HG02763 (cell line): ENCODE measurements at regions not wholly inside any gene's neighbourhood (a gene's known extent, or its start where the extent isn't known, plus 50 kb on each side); places are given as distances from the start of the nearest gene placed in this dataset.
"Not testable (repeated sequence)": the region's sequence is repeated elsewhere in the genome, so short reads cannot be mapped to it uniquely, and the experiment has no call there.

Experiments
- ATAC-seq: cut with Tn5 transposase; IDR thresholded peaks from one replicate; pipeline ENCODE4 v1.9.1; 2021; ENCODE audit warnings: mild to moderate bottlenecking, moderate library complexity; ENCODE audit not compliant: unreplicated experiment

DNA sequence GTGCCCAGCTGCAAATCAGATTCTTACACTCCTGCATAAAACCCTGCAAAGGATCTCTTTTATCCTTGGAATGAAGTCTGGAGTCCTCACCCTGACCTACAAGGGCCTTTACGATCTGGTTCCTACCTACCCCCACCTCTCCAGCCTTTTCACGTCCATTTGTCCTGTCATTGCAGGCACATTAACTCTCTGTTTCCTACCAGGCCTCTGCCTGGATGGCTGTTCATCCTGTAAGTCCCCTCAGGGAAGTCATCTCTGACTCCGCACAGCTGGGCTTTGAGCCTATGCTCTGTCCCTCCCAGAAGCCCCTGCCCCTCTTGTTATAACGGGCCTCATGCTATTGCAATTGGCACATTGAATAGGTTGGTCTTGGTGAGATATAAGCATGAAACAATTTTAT lies 96.8 kb upstream of the USP24 start:
- ATAC-seq, result no peak

DNA sequence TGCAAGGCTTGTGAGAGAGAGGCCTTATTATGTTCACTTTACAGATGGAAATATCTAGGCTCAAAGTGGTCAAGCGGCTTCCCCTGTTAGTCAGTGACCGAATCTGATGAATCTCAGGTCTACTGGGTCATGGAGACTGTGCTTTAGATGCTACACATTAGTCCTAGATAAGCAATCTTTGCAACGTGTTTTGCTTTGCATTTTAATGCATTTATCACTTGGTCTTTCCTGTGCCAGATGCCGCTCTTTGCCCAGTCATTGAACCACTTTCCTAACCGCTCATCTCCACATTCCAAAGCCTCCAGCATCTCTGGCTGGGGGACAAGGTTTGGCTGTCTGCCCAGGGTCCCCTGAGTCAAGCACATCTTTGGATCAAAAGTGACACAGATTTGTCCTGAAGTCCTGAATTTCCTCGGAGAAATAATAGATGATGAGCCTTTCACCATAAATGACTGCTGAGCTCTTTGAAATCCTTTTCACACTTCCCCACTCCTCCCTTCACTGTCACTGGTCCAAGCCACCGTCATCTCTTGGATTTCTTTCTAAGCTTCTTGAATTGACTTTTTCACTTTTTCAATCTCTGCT lies 96.0 kb upstream of the USP24 start:
- no peak for ATAC-seq

DNA sequence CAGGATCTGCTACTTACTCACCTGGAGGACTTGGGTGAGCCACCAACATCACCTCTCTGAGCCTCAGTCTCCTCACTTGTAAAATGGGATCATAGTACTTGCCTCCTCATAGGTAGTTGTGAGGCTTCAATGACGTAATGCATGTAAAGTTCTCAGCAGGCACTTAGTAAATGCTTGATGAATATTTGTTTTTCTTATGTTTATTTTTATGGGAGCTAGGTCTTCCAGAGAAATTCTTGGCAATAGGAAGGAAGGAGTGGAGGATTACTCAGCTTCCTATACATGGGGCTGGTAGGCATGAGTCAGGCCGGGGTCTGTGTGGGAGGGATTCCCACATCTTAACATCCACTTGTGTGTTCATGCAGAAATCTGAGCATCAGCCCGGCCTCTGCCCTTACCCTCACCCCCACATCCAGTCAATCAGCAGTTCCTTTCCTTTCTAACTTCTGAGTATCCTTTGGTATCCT lies 95.4 kb upstream of the USP24 start:
- ATAC-seq, result no peak

DNA sequence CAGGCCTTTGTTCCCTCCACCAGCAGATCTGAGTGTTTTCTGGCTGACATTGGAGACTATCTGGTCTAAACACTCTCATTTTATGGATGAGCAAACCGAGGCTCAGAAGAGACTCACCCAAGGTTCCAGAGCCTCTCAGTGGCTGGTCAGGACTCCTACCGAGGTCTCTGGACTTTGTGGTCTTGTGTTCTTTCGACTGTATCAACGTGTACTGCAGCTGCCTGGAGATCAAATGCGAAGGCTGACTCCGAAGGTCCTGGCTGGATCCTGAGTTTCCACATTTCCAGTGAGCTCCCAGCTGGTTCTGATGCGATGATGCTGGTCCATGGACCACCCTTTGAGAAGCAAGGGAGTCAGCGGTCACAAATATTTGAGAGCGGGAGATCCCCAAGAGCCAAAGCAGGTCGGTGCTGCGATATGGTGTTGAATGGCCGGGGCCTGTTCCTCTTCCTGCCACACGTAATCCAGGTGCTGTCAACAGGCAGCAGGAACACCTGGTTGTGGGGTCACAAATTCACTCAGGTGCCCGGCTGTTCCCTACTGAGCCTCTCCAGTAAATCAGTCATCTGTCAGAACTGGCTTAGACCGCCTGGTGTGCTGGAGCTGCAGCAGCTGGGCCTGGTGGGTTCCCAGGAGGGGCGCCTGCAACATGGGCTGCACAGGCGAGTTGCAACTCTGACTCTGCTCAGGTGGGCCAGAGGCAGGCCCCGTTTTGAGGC lies 94.8 kb upstream of the USP24 start:
- no peak for ATAC-seq

DNA sequence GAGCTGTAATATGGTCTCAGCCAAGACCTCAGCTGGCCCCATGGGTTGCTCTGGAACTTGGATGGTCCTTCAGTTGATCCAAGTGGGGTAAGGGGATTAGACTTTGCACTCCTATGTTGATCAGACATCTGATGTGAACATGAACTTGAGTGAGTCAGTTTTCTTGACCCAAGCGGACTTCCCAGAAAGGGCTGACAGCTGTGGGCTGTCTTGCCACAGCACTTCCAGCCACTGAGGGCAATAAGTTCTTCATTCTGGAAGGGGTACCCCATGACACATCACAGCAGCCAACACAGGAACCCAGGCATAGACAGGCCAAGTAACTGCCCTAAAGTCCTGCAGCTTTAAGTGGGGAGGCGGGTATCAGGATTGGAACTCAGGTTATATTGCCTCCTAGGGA lies 93.9 kb upstream of the USP24 start:
- ATAC-seq, result no peak

DNA sequence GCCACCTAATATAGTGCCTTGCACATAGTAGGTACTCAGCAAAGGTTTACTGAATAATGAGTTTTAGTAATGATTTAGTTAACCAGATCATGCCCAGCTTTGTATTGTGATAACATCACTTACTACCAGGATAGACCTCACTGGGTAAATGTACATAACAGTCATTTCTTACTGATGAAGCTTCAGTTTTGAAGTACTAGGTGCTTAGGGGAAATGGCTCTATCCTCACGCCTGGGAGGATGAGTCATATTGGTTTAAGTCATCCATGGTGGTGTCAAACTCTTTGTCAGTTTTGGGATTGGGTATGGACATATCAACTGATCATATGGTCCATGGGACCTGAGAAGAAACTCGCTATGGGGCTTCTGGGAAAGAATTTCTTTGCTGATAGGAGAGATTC lies 90.6 kb upstream of the USP24 start:
- no peak for ATAC-seq

DNA sequence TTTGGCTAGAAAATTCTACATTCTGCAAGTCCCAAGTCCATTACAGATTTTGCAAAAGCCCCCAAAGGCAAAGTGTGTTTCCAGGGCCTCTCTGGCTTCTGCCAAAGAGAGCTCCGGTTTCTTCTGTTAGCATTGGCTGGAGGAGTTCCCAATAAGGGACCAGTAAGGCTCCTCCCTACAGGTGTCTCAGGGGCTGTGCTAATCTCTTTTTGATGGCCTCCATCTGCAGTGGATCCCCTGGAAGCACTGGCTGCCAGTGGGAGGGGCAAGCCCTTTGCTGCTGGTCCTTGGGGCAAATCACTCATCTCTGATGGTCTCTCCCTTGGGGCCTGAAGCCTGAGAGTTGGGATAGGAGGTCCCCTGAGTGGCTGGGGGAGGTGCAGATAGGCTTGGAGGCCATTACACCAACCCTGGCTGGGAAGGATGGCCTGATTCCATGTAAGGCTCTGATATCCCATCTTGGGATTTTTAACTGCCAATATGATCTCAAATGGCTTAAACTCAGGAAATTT lies 89.1 kb upstream of the USP24 start:
- ATAC-seq, result no peak

DNA sequence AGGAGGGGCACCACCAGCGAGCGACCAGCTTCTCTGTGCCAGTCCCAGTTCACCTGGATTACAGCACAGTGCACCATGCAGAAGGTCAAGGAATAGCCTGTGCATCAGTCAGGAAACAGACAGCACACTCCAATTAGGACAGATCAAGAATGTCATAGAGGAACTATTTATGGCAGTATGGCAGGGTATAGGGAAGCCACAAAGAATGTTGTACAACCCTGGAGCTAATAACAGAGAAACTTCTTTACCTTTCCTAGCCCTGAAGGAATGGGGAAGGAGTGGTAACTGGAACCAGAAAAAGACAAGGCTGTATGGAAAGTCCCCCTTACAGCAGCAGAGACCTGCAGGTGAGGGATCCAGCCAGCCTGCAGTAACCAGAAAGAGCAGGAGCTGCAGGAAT lies 87.8 kb upstream of the USP24 start:
- ATAC-seq, result no peak

DNA sequence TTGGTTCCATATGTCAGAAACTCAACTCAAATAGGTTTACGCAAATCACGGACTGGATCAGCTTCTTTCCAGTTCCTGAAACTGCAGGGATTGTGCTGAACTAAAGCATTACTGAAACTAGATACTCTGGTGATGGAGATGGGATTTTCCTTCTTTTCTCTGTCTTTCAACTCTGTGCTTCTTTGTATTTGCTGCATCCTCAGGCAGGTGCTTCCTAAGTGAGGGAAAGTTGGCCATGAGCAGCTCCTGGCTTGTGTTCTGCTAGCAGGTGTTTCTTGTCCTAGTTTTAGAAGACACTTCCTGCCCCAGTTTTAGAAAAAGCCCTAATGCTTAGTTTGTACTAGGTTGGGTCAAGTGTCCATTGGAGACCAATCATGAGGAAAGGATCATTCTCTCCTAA lies 86.7 kb upstream of the USP24 start:
- ATAC-seq, result no peak

DNA sequence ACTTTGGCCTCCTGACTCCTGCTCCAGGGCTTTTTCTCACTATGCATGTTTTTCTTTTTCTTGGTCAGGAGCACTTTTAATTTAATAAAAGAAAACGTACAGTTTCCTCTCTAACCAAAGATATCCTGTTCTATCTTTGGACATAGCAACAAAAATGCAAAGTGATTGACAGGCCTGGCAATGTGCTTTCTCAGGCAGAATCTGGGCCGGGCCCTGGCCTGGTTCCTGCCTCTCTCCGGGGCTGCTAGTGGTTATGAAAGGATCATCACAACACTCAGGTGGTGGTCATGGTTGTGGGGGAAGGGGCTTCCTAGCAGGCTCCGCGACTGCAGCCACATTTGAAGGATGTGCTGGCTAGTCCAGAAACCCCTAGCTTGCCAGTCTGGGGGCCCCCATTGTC lies 85.8 kb upstream of the USP24 start:
- ATAC-seq, result no peak

DNA sequence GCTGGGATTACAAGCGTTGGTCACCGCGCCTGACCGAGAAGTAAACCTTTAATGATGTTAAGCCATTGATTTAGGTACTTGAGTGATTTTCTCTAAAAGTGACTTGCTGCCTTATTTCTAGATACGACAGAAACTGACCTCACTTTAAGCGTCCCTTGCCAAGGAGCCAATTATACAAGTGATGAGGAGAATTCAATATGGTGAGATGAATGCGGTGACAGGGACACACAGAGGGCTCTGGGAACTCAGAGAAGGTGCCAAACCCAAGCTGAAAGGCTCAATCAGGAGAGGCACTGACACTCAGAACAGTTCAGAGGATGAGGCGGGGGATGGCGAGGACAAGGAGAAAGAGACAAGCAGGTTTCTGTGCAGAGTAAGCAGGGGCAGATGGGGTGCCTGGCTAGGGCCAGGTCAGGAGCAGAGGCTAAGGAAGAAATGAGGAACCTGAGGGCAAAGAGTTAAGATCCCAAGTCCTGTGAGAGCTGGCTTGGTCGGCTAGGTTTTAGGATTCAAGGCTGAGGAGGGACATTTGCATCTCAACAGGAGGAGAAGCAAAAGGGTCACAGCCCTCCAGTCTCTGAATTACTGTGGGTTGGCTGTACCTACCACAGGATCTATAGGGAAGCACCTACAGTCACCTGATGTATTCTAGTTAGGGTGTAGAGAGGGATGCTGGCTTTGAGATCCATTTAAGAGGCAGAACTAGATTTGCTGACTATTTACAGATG lies 83.2 kb upstream of the USP24 start:
- no peak for ATAC-seq

DNA sequence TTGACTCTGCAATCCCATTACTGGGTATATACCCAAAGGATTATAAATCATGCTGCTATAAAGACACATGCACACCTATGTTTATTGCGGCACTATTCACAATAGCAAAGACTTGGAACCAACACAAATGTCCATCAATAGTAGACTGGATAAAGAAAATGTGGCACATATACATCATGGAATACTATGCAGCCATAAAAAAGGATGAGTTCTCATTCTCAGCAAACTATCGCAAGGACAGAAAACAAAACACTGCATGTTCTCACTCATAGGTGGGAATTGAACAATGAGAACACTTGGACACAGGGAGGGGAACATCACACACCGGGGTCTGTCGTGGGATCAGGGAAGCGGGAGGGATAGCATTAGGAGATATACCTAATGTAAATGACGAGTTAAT lies 81.1 kb upstream of the USP24 start:
- ATAC-seq, result not testable (repeated sequence)

DNA sequence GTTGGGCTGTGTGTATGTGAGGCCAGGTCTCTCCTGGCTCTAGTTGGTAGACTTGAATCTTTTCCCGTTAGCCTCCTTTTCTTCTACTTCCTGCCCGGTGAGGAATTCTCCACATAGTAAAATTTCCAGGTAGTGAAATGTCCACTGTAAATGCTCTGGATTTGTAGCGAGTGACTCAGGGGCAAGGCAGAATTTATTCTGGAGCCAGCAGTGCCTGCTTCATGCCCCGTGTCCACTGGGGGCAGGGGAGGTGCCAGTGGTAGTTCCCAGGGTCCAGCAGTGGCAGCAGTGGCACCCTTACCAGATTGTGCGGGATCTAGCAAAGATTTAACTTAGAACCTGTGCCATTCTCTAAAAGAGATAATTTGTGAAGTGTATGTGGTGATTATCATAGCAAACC lies 74.5 kb upstream of the USP24 start:
- no peak for ATAC-seq

DNA sequence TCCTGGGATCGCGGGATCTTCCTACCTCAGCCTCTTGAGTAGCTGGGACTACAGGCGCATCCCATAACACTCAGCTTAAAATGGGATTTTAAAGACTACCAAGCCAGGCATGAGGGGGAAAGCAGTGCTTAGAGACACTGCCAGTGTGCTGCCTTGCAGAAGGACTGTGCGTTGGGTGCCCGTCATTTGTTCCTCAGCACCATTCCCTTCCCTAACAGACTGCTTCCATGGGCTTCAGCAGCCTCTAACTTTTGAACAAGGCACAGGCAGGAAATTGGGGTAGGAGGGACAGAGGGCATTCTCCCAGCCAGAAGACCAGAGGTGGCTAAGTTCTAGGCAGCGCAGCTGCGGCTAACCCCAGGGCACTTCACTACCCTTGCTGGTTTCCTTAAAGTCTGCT lies 73.9 kb upstream of the USP24 start:
- ATAC-seq, result no peak

DNA sequence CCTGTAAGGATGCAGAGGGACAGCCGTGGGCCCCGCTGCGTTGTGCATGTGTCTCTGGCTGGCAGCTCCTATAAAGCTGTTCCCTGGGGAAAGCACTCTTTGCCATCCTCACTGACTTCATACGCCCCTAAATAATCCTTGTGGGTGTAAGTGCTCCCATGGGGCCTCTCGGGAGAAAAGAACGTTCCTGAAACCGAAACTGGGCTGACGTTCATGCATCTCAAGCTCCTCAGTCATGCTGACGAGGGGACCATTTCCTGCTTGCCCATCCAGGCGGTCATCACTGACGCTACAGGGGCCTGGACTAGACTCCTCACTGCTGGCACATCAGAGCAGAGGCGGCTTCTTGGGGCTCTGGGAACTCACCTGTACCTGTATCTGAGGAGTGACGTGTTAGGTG lies 73.1 kb upstream of the USP24 start:
- peak; percentile 81 for ATAC-seq

DNA sequence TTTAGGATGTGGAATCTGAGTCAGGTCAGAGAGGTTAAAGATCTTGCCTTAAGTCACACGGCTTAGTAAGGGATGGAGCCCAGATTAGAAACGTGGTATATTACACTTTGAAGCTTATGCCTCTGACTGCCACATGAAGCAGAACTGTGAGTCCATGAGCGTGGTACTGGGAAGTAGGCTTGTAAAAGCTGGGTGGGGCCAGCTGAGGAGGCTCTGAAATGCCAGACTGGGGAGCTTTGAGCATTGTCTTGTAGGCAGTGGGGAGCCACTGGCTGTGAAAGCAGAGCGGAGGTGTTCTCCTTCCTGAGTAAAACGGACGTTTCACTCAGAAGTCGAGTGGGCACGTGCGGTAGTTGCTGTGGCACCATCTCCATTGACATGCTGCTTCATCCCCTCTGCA lies 72.6 kb upstream of the USP24 start:
- ATAC-seq, result peak; percentile 31

DNA sequence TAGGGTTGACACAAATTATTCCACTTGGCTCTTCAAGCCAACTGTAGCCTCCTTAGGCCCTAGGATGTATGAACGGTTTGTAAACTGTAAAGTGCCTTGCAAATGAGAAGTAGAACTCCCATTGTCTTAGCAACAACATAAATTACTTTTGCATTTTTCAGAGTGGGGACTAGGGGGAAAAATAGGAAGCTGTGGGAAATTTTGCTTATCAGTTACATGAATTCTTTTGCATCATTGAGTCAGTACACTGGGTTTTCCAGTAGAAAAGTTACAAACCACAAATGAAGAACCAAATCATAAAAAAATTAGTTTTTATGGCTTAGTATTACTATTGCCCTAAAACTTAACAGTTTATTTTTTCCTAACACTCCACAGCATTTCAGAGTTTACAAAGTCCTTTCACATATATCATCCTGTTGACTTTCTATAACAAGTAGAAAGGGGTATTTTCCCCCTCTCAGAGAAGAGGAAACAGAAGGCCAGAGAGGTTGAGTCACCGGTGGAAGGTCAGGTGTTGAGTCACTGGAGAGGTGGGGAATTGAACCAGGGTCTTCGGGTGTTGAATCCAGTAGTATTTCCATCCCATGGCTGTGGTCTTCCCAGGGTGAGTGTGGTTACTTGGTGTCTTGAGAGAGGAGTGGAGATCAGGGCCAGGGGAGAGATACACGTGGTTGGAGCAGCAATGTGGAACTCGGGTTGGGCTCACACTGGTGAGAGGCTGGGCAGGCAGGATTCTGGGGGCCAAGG lies 71.9 kb upstream of the USP24 start:
- no peak for ATAC-seq

DNA sequence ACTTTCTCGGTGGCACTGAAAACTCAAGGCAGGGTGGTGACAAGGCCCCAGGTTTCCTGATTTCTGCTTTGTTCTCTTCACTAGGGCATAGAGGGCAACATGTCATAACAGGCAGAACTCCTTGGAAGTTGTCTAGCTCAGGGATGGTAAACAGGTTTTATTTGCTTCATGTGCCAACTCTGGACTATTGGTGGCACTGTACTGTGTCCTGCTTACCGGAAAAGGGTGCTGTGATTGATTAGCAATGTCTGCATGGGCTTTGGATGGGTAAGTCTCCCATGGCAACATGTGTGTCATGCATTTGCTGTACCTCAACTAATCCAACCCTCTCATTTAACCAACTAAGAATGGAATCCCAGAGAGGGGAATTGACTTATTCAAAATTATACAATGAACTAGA lies 70.7 kb upstream of the USP24 start:
- ATAC-seq, result no peak

DNA sequence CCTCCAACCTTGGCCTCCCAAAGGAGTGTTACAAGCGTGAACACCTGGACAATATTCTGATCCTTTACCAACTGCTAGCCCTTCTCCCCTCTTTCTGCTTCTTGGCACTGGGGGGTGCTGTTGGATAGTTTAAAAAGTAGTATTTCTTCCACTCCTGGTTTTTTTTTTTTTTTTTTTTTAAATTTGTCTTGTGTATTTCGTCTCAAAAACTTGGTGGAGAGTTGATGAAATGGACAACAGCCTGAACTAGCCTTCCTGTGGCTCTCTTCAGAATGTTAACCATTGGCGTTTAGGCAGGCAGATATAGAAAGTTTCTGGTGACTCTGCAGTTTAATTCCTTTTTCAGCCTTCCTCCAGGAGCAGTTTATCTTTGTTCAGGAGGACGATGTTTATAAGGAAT lies 69.7 kb upstream of the USP24 start:
- no peak for ATAC-seq

DNA sequence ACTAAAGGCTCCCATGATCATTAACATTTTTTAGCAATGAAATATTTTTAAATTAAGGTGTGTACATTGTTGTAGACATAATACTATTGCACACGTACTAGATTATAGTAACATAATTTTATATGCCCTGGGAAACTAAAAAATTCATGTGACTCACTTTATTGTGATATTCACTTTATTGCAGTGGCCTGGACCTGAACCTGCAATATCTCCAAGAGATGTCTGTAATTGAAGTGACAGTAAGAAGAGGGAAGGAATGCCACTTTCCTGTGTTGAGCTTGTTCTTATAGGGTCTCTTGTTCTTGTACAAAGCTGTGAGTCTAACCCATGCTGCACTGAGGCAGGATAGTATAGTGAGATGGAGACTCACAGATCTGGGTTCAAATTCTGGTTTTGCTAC lies 66.9 kb upstream of the USP24 start:
- no peak for ATAC-seq

DNA sequence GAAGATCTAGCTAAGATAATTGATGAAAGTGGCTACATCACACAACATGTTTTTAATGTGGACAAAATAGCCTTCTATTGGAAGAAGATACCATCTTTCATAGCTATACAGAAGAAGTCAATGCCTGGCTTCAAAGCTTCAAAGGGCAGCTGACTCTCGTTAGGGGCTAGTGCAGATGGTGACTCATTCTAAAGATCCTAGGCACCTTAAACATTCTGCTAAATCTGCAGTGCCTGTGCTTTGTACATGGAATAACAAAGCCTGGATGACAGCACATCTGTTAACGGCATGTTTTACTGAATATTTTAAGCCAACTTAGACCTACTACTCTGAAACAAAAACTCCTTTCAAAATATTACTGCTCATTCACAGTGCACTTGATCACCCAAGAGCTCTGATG lies 65.6 kb upstream of the USP24 start:
- no peak for ATAC-seq
